Fibroblast of lung (primary cell): ENCODE measurements at regions not wholly inside any gene's neighbourhood (a gene's known extent, or its start where the extent isn't known, plus 50 kb on each side); places are given as distances from the start of the nearest gene placed in this dataset.

Experiments used
- EZH2 ChIP-seq: IDR thresholded peaks from 2 replicates; pipeline ENCODE4 v1.5.1; 2012; ENCODE audit warnings: low read length, control low read depth, mild to moderate bottlenecking; ENCODE audit errors: missing control alignments
- TF ChIP-seq, protein P1 (sequence below), 2 donors: IDR thresholded peaks in 1 of 2; conservative IDR thresholded peaks in 1 of 2; 1 replicate in 1 of 2; 2 replicates in 1 of 2; pipeline ENCODE4 v1.5.1; 2011 to 2012; ENCODE audit warnings: low read length in 2 of 2, control low read depth in 1 of 2, inconsistent platforms in 1 of 2, low read depth in 1 of 2, mild to moderate bottlenecking in 1 of 2

- TF ChIP-seq, protein P1, sequence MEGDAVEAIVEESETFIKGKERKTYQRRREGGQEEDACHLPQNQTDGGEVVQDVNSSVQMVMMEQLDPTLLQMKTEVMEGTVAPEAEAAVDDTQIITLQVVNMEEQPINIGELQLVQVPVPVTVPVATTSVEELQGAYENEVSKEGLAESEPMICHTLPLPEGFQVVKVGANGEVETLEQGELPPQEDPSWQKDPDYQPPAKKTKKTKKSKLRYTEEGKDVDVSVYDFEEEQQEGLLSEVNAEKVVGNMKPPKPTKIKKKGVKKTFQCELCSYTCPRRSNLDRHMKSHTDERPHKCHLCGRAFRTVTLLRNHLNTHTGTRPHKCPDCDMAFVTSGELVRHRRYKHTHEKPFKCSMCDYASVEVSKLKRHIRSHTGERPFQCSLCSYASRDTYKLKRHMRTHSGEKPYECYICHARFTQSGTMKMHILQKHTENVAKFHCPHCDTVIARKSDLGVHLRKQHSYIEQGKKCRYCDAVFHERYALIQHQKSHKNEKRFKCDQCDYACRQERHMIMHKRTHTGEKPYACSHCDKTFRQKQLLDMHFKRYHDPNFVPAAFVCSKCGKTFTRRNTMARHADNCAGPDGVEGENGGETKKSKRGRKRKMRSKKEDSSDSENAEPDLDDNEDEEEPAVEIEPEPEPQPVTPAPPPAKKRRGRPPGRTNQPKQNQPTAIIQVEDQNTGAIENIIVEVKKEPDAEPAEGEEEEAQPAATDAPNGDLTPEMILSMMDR (conservative IDR thresholded peaks at IDR 0.05 in 1 of 2, IDR thresholded peaks at IDR 0.05 in 1 of 2; ENCODE audit: low read depth in 1 of 2, low read length in 2 of 2), result no peak
- no peak for TF ChIP-seq EZH2
These were observed 111.6 kb upstream of the USP9X start for GRCh38 chrX:40973619-40974018.
